Common myeloid progenitor, CD34-positive (primary cell): ENCODE measurements at regions not wholly inside any gene's neighbourhood (a gene's known extent, or its start where the extent isn't known, plus 50 kb on each side); places are given as distances from the start of the nearest gene placed in this dataset.

ENCODE experiments used
- CTCF ChIA-PET: fragments of 350-600 bp; sonication (Branson Sonifier 250); formaldehyde crosslinking; loops from one replicate; lab custom pipeline; 2021; ENCODE audit warnings: antibody characterized with exemption; lab: Charles Lee
- POLR2A ChIA-PET: fragments of 350-600 bp; sonication (Branson Sonifier 250); formaldehyde crosslinking; loops from one replicate; lab custom pipeline; 2021; ENCODE audit warnings: antibody characterized with exemption; lab: Charles Lee
- DNase-seq, 3 donors: peaks; one replicate each; pipeline versions ENCODE4 v3.0.0 to v3.0.0-alpha.2; 2013
- H3K27ac ChIP-seq, 2 experiments: 1 replicate in 1 of 2; 2 replicates in 1 of 2; pipeline ENCODE4 v1.7.0; 2013; ENCODE audit warnings: inconsistent platforms in 2 of 2, low read length in 2 of 2, mild to moderate bottlenecking in 2 of 2, low read depth in 1 of 2, moderate library complexity in 1 of 2; ENCODE audit not compliant: severe bottlenecking in 2 of 2, insufficient read depth in 1 of 2, poor library complexity in 1 of 2
- H3K27me3 ChIP-seq, 5 experiments: replicated peaks in 2 of 5; 1 replicate in 3 of 5; 2 replicates in 2 of 5; pipeline versions ENCODE4 v1.6.1 to v1.7.0; 2013; ENCODE audit warnings: low read length in 4 of 5, mild to moderate bottlenecking in 2 of 5, moderate library complexity in 2 of 5, inconsistent platforms in 1 of 5; ENCODE audit not compliant: insufficient read depth in 5 of 5, control insufficient read depth in 4 of 5
- H3K36me3 ChIP-seq, 4 experiments: 1 replicate in 2 of 4; 2 replicates in 2 of 4; pipeline versions ENCODE4 v1.6.1 to v1.7.0; 2013; ENCODE audit warnings: low read length in 3 of 4, control low read depth in 1 of 4, mild to moderate bottlenecking in 1 of 4; ENCODE audit not compliant: control insufficient read depth in 4 of 4, insufficient read depth in 4 of 4
- H3K4me1 ChIP-seq, 4 experiments: 1 replicate in 3 of 4; 2 replicates in 1 of 4; pipeline versions ENCODE4 v1.6.1 to v1.7.1; 2013; ENCODE audit warnings: low read length in 3 of 4, mild to moderate bottlenecking in 3 of 4, control low read depth in 1 of 4, inconsistent platforms in 1 of 4, moderate library complexity in 1 of 4; ENCODE audit not compliant: control insufficient read depth in 4 of 4, insufficient read depth in 4 of 4; ENCODE audit errors: control extremely low read depth in 1 of 4
- H3K4me3 ChIP-seq, 7 experiments: 1 replicate in 4 of 7; 2 replicates in 3 of 7; pipeline versions ENCODE4 v1.5.1 to v1.7.0; 2013; ENCODE audit warnings: mild to moderate bottlenecking in 7 of 7, low read length in 6 of 7, moderate library complexity in 6 of 7, inconsistent platforms in 2 of 7, low read depth in 2 of 7, control low read depth in 1 of 7; ENCODE audit not compliant: insufficient read depth in 4 of 7, control insufficient read depth in 1 of 7; ENCODE audit errors: extremely low read depth in 1 of 7
- H3K9me3 ChIP-seq, 5 experiments: 1 replicate in 4 of 5; 2 replicates in 1 of 5; pipeline versions ENCODE4 v1.6.1 to v1.7.1; 2013; ENCODE audit warnings: low read length in 4 of 5, mild to moderate bottlenecking in 2 of 5, inconsistent platforms in 1 of 5, low read depth in 1 of 5, moderate library complexity in 1 of 5; ENCODE audit not compliant: control insufficient read depth in 4 of 5, insufficient read depth in 2 of 5; ENCODE audit errors: control extremely low read depth in 1 of 5
- WGBS: methylation state at CpG from one replicate; pipeline ENCODE4 v1.1.5; 2013; ENCODE audit not compliant: insufficient coverage; 5-methylcytosine and 5-hydroxymethylcytosine counted together

DNA sequence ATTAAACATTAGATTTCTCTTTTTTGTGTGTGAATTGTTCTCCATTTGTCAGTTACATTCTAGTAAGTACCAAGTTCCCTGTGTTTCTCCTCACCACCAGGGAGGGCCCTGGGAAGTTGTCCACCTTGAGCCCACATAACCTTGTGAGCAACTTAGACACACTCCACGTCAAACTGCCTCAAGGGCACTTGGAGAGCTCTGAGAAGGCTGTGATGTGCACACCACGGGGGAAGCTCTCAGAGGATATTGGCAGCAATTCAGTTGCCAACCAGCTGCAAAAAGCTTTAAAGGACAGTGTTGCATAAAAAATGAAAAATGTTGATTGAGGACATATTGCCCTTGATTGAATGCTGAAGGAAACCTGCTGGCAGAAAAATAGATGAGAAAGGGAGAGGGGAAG, 743.6 kb downstream of the RNF144A start:
- H3K27me3 ChIP-seq = no peaks in the 10 kb centered on the region
- WGBS = 94% methylated on average over 2 of the region's 2 CpGs
- no peak for DNase-seq
- H3K27ac ChIP-seq = no peak overlapping the region
- CTCF ChIA-PET = interaction anchor here (1.0 kb wide), 1 partner anchor 17 kb away, joined by 3 read pairs; no protein-coding TSS in a partner anchor
- no peaks in the 10 kb centered on the region for H3K4me1 ChIP-seq
- no peaks in the 10 kb centered on the region for H3K36me3 ChIP-seq
- H3K4me3 ChIP-seq = no peak overlapping the region
- POLR2A ChIA-PET = interaction anchor here (0.5 kb wide), 1 partner anchor 36 kb away, joined by 3 read pairs; no protein-coding TSS in a partner anchor
- peaks cover 0 to 3% (median 0%) of the 10 kb centered on the region in 5 experiments for H3K9me3 ChIP-seq

DNA sequence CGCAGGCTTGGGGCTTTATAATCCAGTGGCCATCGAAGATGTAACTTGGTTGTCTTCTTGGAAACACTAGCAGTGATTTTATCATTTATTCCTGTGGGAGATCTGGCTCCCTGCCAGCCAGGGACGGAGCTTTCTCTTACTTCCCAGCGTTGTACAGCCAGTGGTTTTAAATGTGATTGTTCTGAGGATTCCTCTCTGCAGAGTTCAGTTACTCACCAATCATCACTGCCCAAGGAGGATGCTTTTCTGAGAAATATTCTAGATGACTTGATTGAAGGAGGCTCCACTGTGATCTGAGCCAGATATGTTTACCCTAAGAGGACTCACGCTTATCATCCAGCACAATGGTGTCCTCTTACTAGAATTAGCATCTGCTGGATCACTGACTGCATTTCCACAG, 744.3 kb downstream of the RNF144A start:
- Histone ChIP-seq H3K27me3 (no peaks in the 10 kb centered on the region), H3K27ac (no peak overlapping the region), H3K4me3 (no peak overlapping the region), H3K9me3 (peaks cover 0 to 3% (median 0%) of the 10 kb centered on the region in 5 experiments), H3K36me3 (no peaks in the 10 kb centered on the region), H3K4me1 (no peaks in the 10 kb centered on the region)
- DNase-seq = no peak
- ChIA-PET CTCF (no interaction called here), POLR2A (interaction anchor here (0.5 kb wide), 1 partner anchor 37 kb away, joined by 3 read pairs; no protein-coding TSS in a partner anchor)
- WGBS = 100% methylated on average over 3 of the region's 5 CpGs

DNA sequence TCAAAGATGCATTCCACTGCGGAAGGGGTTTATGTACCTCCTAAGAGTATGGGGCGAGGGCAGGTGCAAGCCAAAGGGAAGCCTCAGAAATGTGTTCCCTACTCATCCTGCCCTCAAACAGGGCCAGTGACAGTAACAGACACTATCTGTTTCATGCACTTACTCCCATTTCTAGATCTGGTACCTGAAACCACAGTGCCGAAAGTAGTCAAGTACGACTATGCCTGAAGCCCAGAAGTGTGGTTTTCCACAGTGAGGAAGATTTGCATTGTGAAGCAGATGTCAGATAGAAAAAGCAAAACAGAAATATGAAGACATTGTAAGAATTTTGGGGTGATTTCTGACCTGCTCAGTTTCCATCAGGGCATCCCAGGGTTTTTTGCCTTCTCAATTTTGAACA, 748.7 kb downstream of the RNF144A start:
- Histone ChIP-seq H3K36me3 (no peaks in the 10 kb centered on the region), H3K27ac (no peak overlapping the region), H3K4me1 (no peaks in the 10 kb centered on the region), H3K4me3 (no peak overlapping the region), H3K27me3 (no peaks in the 10 kb centered on the region), H3K9me3 (no peaks in the 10 kb centered on the region)
- 94% methylated on average over 4 of the region's 4 CpGs for WGBS
- no peak for DNase-seq
- ChIA-PET CTCF (no interaction called here), POLR2A (no interaction called here)

DNA sequence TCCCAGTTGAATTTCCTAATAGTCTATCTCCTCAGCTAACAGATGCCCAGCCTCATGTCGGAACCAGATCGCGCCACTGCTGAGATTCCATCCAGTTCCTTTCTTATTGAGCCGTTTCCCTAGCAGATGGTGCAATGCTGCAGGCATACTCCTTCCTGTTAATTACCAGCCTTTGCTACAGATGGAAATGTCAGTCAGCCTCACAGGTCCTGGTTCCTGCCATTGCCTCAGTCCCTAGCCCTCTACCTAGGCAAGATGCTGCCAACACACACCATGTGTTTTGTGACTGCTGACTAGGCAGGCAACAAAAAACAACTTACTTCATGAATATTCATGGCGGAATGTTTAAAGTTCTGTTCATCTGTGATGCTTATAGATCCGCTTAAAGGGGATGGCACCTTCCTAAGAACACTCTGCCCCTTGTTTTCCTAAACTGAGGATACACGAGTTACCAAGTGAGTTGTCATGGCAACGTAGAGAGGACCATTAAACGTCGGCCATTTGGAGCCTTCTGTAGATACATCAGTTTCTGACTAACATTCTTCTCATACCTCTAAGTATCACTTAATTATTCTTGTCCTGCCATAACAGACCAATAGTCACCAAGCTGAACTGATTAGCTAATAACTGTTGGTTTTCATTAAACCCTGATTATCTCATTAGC, 749.5 kb downstream of the RNF144A start:
- DNase-seq = no peak
- H3K4me3 ChIP-seq = no peak overlapping the region
- no peak overlapping the region for H3K27ac ChIP-seq
- CTCF ChIA-PET = no interaction called here
- POLR2A ChIA-PET = no interaction called here
- peaks cover 0 to 2% (median 0%) of the 10 kb centered on the region in 4 experiments for H3K4me1 ChIP-seq
- H3K27me3 ChIP-seq = no peaks in the 10 kb centered on the region
- H3K9me3 ChIP-seq = no peaks in the 10 kb centered on the region
- H3K36me3 ChIP-seq = no peaks in the 10 kb centered on the region
- WGBS = 82% methylated on average over 9 of the region's 10 CpGs

DNA sequence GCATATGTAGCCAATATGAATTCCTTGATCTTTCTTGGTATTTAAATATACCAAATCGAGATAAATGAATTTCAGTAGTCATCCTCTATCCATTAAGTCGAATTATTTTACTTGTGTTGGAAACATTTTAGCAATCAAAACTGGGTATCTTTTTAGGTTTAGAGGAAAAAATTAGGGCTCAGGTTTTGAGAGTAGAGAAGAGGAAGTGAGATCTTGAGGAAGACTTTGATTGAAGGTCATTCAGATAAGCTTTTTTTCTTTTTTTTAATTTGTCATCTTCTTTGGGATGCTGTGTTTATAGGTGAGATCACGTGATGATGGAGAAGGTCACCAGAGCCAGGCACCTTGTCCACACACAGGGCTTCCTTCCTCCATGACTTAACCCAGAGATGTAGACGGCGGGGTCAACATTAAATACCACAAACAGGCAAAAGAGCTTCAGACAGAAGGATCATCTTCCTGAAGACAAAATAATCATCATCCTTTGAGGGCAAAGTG, 750.1 kb downstream of the RNF144A start:
- H3K27ac ChIP-seq = no peak overlapping the region
- H3K9me3 ChIP-seq = no peaks in the 10 kb centered on the region
- WGBS = no CpG with 5 or more reads among the region's 5 CpGs
- H3K4me3 ChIP-seq = no peak overlapping the region
- ChIA-PET POLR2A (no interaction called here), CTCF (no interaction called here)
- no peak for DNase-seq
- H3K36me3 ChIP-seq = no peaks in the 10 kb centered on the region
- H3K4me1 ChIP-seq = peaks cover 0 to 3% (median 0%) of the 10 kb centered on the region in 4 experiments
- no peaks in the 10 kb centered on the region for H3K27me3 ChIP-seq

DNA sequence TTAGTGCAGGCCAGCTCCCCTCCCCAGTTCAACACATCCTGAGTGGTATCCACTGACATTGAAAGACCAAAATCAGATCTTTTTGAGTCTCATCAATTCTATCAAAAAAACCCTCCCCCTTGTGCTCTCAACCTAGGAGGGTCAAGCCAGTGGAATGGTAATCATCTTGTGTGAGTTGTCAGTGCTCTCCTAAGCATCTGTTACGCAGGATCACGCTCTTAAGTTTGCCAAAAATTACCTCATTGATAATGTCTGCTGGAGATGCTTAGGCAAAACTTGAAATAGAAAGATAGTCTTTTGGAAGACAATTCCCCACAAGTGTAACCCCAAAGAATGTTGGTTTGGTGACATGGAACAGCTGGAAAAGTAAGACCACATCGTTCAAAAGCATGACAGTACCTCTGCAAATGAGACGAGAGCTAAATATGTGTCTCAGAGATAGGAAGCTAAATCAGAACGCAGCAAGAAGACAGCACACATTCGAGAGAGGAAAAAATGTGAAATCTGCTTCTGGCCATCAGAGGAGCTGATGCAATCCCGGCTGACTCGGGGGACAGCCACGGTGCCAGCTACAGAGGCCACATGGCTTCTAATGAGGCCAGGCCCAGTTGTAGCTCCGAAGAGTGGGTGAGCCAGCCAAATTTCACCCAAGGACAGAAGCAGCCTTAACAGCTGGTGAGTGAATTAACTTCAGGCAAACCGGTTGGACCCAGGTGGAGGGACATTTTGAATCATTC, 753.9 kb downstream of the RNF144A start:
- CTCF ChIA-PET = interaction anchor here (0.9 to 2.2 kb wide), 7 partner anchors 9 to 245 kb away, joined by 3 to 8 read pairs (median 4); no protein-coding TSS in a partner anchor
- 98% methylated on average over 10 of the region's 11 CpGs for WGBS
- H3K9me3 ChIP-seq = peaks cover 0 to 3% (median 0%) of the 10 kb centered on the region in 5 experiments
- POLR2A ChIA-PET = interaction anchor here (1.3 kb wide), 1 partner anchor 487 kb away, joined by 3 read pairs; no protein-coding TSS in a partner anchor
- H3K27ac ChIP-seq = no peak overlapping the region
- DNase-seq = no peak
- no peaks in the 10 kb centered on the region for H3K27me3 ChIP-seq
- H3K36me3 ChIP-seq = no peaks in the 10 kb centered on the region
- H3K4me3 ChIP-seq = no peak overlapping the region
- H3K4me1 ChIP-seq = peaks cover 0 to 3% (median 0%) of the 10 kb centered on the region in 4 experiments
